NB4 (cell line): ENCODE measurements at regions not wholly inside any gene's neighbourhood (a gene's known extent, or its start where the extent isn't known, plus 50 kb on each side); places are given as distances from the start of the nearest gene placed in this dataset.
A peak's percentile ranks its signal among the peaks of the same experiment; 100 is the strongest.

ENCODE experiments used
- DNase-seq: peaks from one replicate; pipeline ENCODE4 v3.0.0; 2010; ENCODE audit warnings: low read depth
- H3K4me3 ChIP-seq: one replicate; pipeline ENCODE4 v1.5.1; 2011; ENCODE audit warnings: mild to moderate bottlenecking, low read depth, low read length, moderate library complexity
- MYC ChIP-seq: IDR thresholded peaks from 2 replicates; pipeline ENCODE4 v1.6.1; 2011; ENCODE audit warnings: low read depth, low read length
- POLR2A ChIP-seq: IDR thresholded peaks from 2 replicates; pipeline ENCODE4 v1.6.1; 2011; ENCODE audit warnings: mild to moderate bottlenecking; ENCODE audit not compliant: insufficient read length; ENCODE audit errors: extremely low read depth
- TF ChIP-seq, protein P1 (sequence below): IDR thresholded peaks from one replicate; pipeline ENCODE4 v1.5.1; 2012; ENCODE audit warnings: low read depth, low read length
- TF ChIP-seq, protein P2 (sequence below): IDR thresholded peaks from 2 replicates; pipeline ENCODE4 v1.6.1; 2011; ENCODE audit warnings: low read depth, low read length

DNA sequence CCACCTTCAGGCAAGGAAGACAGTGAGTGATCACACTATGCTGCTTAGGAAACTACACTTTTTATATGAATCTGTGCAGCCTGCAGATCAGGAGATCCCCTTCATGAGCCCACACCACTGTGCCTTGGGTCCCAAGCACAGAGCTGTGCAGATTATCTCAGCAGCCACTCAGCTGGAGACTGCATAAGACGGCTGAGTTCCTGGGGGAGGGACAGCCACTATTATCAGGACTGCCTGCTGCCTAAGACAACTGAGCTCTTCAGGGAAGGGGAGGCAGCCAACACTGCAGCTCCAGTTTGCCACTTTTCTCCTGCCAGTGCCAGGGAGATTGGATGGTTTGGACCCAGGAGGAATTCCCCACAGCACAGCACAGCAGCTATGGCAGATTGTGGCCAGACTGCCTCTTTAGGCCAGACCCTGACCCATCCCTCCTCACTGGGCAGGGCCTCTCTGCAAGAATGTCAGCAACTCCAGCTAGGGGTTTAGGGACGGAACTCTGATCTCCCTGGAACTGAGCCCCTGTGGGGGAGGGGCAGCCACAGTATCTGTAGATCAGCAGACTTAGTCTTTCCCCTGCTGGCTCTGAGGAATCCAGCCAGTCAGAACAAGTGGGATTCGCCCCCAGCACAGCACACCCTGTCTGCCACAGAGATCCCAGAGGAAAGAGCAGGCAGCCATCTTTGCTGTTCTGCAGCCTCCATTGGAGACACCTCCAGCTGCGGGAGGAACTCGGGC is 141.3 kb downstream of the KLHL28 start:
- TF ChIP-seq, protein P1, sequence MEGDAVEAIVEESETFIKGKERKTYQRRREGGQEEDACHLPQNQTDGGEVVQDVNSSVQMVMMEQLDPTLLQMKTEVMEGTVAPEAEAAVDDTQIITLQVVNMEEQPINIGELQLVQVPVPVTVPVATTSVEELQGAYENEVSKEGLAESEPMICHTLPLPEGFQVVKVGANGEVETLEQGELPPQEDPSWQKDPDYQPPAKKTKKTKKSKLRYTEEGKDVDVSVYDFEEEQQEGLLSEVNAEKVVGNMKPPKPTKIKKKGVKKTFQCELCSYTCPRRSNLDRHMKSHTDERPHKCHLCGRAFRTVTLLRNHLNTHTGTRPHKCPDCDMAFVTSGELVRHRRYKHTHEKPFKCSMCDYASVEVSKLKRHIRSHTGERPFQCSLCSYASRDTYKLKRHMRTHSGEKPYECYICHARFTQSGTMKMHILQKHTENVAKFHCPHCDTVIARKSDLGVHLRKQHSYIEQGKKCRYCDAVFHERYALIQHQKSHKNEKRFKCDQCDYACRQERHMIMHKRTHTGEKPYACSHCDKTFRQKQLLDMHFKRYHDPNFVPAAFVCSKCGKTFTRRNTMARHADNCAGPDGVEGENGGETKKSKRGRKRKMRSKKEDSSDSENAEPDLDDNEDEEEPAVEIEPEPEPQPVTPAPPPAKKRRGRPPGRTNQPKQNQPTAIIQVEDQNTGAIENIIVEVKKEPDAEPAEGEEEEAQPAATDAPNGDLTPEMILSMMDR: no peak
- TF ChIP-seq MYC: no peak
- TF ChIP-seq, protein P2, sequence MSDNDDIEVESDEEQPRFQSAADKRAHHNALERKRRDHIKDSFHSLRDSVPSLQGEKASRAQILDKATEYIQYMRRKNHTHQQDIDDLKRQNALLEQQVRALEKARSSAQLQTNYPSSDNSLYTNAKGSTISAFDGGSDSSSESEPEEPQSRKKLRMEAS: no peak
- no peak for TF ChIP-seq POLR2A
- no peak for DNase-seq
- no peak overlapping the region for H3K4me3 ChIP-seq

DNA sequence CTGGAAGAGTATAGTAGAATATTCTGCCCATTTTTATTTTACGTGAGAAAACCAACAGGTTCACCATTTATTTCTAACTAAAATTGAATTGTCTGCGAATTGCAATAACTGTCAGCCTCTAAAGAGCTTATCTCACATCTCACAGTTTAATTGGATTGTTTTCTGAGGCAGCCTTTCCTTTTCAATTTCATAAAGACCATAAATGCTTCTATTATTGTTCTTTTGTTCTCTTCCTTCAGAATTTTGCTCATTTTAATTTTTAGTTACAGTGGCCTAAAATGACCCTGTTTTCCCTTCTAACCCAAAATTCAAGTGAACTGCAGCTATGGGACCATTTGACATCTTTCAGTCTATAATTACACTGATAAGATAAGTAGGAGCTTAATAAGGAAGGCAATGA is 147.6 kb downstream of the KLHL28 start:
- H3K4me3 ChIP-seq: no peak overlapping the region
- DNase-seq: no peak
- TF ChIP-seq POLR2A (no peak), MYC (no peak)
- TF ChIP-seq, protein P1: no peak
- TF ChIP-seq, protein P2: no peak

DNA sequence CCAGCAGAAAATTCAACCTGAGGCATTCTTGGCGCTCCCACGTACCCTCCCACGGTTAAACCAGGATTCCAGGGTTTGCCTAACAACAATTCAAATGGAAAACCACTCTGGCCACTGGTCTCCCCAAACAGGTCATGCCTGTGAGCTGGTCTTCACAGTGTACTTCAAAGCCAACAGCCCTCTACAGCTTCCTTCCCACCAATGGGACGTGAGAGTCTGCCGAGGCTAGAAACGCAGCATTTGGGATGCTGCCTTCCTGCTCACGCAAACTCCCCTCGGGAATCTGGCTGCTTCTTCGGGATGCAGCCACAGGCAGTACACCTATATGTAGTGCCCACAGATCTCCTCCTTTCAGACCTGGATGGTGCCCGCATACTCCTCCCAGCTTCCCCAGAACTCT is 149.1 kb downstream of the KLHL28 start:
- no peak overlapping the region for H3K4me3 ChIP-seq
- no peak for DNase-seq
- TF ChIP-seq, protein P1: no peak

DNA sequence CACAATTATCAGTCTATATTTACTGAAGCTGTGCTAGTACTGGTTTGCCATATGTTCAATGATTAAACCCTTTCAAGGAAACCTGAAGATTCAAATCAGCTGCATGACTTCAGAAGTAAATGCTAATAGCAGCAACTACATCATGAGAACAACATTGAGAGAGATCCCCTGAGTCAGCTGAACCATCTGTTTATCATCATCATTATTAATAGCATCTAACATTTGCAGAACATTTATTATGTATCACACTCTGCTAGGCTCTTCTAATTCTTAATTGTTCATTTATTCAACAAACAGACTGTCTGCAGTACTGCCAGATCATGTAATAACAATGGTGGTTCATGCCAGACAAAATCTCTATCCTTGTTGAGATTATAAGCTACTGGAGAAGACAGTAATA is 157.4 kb downstream of the KLHL28 start:
- no peak for DNase-seq
- no peak overlapping the region for H3K4me3 ChIP-seq
- TF ChIP-seq, protein P1: no peak
- no peak for TF ChIP-seq POLR2A
- TF ChIP-seq, protein P2: no peak
- TF ChIP-seq MYC: no peak

DNA sequence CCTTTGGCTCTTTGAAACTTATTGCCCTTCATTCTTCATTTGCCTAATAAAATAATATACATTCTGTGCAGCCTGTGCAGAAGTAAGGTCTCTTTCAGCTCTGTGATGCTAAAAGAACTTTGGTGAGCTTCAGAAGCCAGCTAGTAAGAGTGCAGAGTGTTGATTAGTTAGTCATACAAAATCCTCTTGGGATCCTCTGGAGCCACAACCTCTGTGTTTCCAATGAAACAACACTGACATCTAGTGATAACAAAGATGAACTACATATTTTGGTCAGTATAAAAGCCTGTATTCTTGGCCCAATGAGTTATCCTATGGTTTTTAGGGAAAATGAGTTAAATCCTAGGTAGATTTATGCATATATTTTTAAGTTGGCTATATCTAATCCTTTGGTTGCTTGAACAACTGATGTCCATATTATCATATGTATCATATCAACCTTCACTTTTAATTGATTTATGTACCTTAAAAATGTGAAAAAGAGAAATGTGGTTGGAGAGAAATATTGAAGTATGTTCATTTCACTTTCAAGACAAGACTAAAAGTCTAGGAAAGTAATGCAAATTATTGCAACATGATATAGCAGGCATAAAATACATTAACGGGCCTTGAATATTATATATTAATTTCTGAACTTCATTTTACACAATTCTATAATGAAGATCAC is 158.4 kb downstream of the KLHL28 start:
- TF ChIP-seq MYC: no peak
- TF ChIP-seq, protein P1: peak; percentile 31
- peak; percentile 70 for DNase-seq
- no peak overlapping the region for H3K4me3 ChIP-seq
